SK-N-MC (cell line): ENCODE measurements at regions not wholly inside any gene's neighbourhood (a gene's known extent, or its start where the extent isn't known, plus 50 kb on each side); places are given as distances from the start of the nearest gene placed in this dataset.
"Not testable (repeated sequence)": the region's sequence is repeated elsewhere in the genome, so short reads cannot be mapped to it uniquely, and the experiment has no call there.

ENCODE experiments used
- DNase-seq: peaks from one replicate; pipeline ENCODE4 v3.0.0-alpha.2; 2011; ENCODE audit warnings: low read depth, low spot score
- H3K27ac ChIP-seq: fragments of 200-600 bp; sonication (generic); 2 replicates; pipeline ENCODE4 v1.5.1; 2016; ENCODE audit warnings: mixed run types
- H3K36me3 ChIP-seq: fragments of 200-600 bp; sonication (generic); 2 replicates; pipeline ENCODE4 v1.6.1; 2017; ENCODE audit warnings: antibody characterized with exemption, low read length, mixed read lengths; ENCODE audit not compliant: insufficient read depth
- H3K4me3 ChIP-seq: fragments of 200-600 bp; sonication (generic); 2 replicates; pipeline ENCODE4 v1.5.1; 2016
- H3K9ac ChIP-seq: fragments of 200-600 bp; sonication (generic); 2 replicates; pipeline ENCODE4 v1.8.0; 2017; ENCODE audit warnings: mixed run types, mixed read lengths; ENCODE audit not compliant: insufficient read length
- H3K9me3 ChIP-seq: fragments of 200-600 bp; sonication (generic); 2 replicates; pipeline ENCODE4 v1.6.1; 2017; ENCODE audit warnings: low read depth, mild to moderate bottlenecking, antibody characterized with exemption, low read length, moderate library complexity, mixed read lengths
- EZH2 ChIP-seq: fragments of 200-600 bp; sonication (generic); IDR thresholded peaks from one replicate; pipeline ENCODE4 v1.6.1; 2017; ENCODE audit warnings: antibody characterized with exemption
- FOXP2 ChIP-seq: optimal IDR thresholded peaks from 2 replicates; pipeline ENCODE3; 2011; ENCODE audit warnings: mild to moderate bottlenecking, moderate library complexity; ENCODE audit not compliant: insufficient read depth; ENCODE audit errors: extremely low read length, control extremely low read depth
- POLR2AphosphoS5 ChIP-seq: IDR thresholded peaks from 2 replicates; pipeline ENCODE4 v1.6.1; 2012; ENCODE audit warnings: mild to moderate bottlenecking, low read depth, low read length, borderline replicate concordance

- no peak overlapping the region for H3K27ac ChIP-seq
- H3K4me3 ChIP-seq, result no peak overlapping the region
- H3K9me3 ChIP-seq, result no peaks in the 10 kb centered on the region
- TF ChIP-seq FOXP2 (no peak), POLR2AphosphoS5 (no peak), EZH2 (no peak)
- no peak for DNase-seq
- H3K36me3 ChIP-seq, result no peaks in the 10 kb centered on the region
- no peak overlapping the region for H3K9ac ChIP-seq
These were observed 184.0 kb downstream of the DSC3 start for GRCh38 chr18:30858560-30858959.

GRCh38 chr18:30855762-30856161 is 186.8 kb downstream of the DSC3 start:
- no peak for TF ChIP-seq FOXP2
- TF ChIP-seq EZH2, result no peak
- TF ChIP-seq POLR2AphosphoS5, result no peak
- Histone ChIP-seq H3K9me3 (no peaks in the 10 kb centered on the region), H3K36me3 (no peaks in the 10 kb centered on the region), H3K9ac (no peak overlapping the region), H3K27ac (no peak overlapping the region), H3K4me3 (no peak overlapping the region)
- DNase-seq, result no peak

- TF ChIP-seq EZH2 (no peak), FOXP2 (no peak)
- Histone ChIP-seq H3K36me3 (no peaks in the 10 kb centered on the region), H3K9me3 (no peaks in the 10 kb centered on the region), H3K9ac (no peak overlapping the region), H3K27ac (no peak overlapping the region), H3K4me3 (no peak overlapping the region)
- no peak for DNase-seq
These were observed 189.6 kb downstream of the DSC3 start for GRCh38 chr18:30852980-30853379.

- Histone ChIP-seq H3K9ac (no peak overlapping the region), H3K36me3 (no peaks in the 10 kb centered on the region), H3K27ac (no peak overlapping the region), H3K9me3 (no peaks in the 10 kb centered on the region), H3K4me3 (no peak overlapping the region)
- no peak for DNase-seq
- TF ChIP-seq FOXP2 (no peak), EZH2 (no peak), POLR2AphosphoS5 (no peak)
These were observed 190.0 kb downstream of the DSC3 start for GRCh38 chr18:30852541-30852940.

- H3K9me3 ChIP-seq, H3K9ac ChIP-seq, H3K4me3 ChIP-seq, H3K36me3 ChIP-seq, DNase-seq, H3K27ac ChIP-seq: not testable (repeated sequence)
These were observed 203.4 kb downstream of the DSC3 start for GRCh38 chr18:30839056-30839561.

- DNase-seq, result no peak
- no peak overlapping the region for H3K27ac ChIP-seq
- no peak overlapping the region for H3K9ac ChIP-seq
- H3K36me3 ChIP-seq, result no peaks in the 10 kb centered on the region
- no peak for TF ChIP-seq EZH2
- no peak for TF ChIP-seq FOXP2
- TF ChIP-seq POLR2AphosphoS5, result no peak
- H3K9me3 ChIP-seq, result no peaks in the 10 kb centered on the region
- no peak overlapping the region for H3K4me3 ChIP-seq
These were observed 213.8 kb downstream of the DSC3 start for GRCh38 chr18:30828700-30829099.

GRCh38 chr18:30819619-30820018 is 222.9 kb downstream of the DSC3 start:
- Histone ChIP-seq H3K9me3 (no peaks in the 10 kb centered on the region), H3K36me3 (no peaks in the 10 kb centered on the region), H3K4me3 (no peak overlapping the region), H3K9ac (no peak overlapping the region), H3K27ac (no peak overlapping the region)
- DNase-seq, result no peak
- no peak for TF ChIP-seq POLR2AphosphoS5
- TF ChIP-seq EZH2, result no peak
- TF ChIP-seq FOXP2, result no peak

- Histone ChIP-seq H3K36me3 (no peaks in the 10 kb centered on the region), H3K27ac (no peak overlapping the region), H3K9me3 (no peaks in the 10 kb centered on the region), H3K9ac (no peak overlapping the region), H3K4me3 (no peak overlapping the region)
- TF ChIP-seq FOXP2 (no peak), EZH2 (no peak), POLR2AphosphoS5 (no peak)
- no peak for DNase-seq
These were observed 228.1 kb downstream of the DSC3 start for GRCh38 chr18:30814446-30814845.

- Histone ChIP-seq H3K9me3 (no peaks in the 10 kb centered on the region), H3K36me3 (no peaks in the 10 kb centered on the region), H3K4me3 (no peak overlapping the region), H3K9ac (no peak overlapping the region), H3K27ac (no peak overlapping the region)
- TF ChIP-seq POLR2AphosphoS5 (no peak), EZH2 (no peak), FOXP2 (no peak)
- DNase-seq, result no peak
These were observed 231.0 kb downstream of the DSC3 start for GRCh38 chr18:30811580-30811979.

- DNase-seq, result no peak
- H3K36me3 ChIP-seq, result no peaks in the 10 kb centered on the region
- H3K9me3 ChIP-seq, result no peaks in the 10 kb centered on the region
- TF ChIP-seq EZH2, result no peak
- no peak for TF ChIP-seq POLR2AphosphoS5
- TF ChIP-seq FOXP2, result no peak
- H3K9ac ChIP-seq, result no peak overlapping the region
- no peak overlapping the region for H3K4me3 ChIP-seq
- no peak overlapping the region for H3K27ac ChIP-seq
These were observed 232.0 kb downstream of the DSC3 start for GRCh38 chr18:30810580-30810979.
